Fibroblast of the conjunctiva (primary cell): ENCODE measurements at regions not wholly inside any gene's neighbourhood (a gene's known extent, or its start where the extent isn't known, plus 50 kb on each side); places are given as distances from the start of the nearest gene placed in this dataset.
"Not testable (repeated sequence)": the region's sequence is repeated elsewhere in the genome, so short reads cannot be mapped to it uniquely, and the experiment has no call there.

ENCODE experiments used
- DNase-seq: peaks from one replicate; pipeline ENCODE4 v3.0.0-alpha.2; 2010; ENCODE audit warnings: low read depth

GRCh38 chr4:12580787-12581186 is 903.4 kb downstream of the RAB28 start:
- DNase-seq, result no peak

- no peak for DNase-seq
Observed at GRCh38 chr4:12579172-12579571, 905.0 kb downstream of the RAB28 start.

GRCh38 chr4:12576409-12576808 is 907.7 kb downstream of the RAB28 start:
- DNase-seq, result no peak

GRCh38 chr4:12573716-12574115 is 910.4 kb downstream of the RAB28 start:
- no peak for DNase-seq

DNA sequence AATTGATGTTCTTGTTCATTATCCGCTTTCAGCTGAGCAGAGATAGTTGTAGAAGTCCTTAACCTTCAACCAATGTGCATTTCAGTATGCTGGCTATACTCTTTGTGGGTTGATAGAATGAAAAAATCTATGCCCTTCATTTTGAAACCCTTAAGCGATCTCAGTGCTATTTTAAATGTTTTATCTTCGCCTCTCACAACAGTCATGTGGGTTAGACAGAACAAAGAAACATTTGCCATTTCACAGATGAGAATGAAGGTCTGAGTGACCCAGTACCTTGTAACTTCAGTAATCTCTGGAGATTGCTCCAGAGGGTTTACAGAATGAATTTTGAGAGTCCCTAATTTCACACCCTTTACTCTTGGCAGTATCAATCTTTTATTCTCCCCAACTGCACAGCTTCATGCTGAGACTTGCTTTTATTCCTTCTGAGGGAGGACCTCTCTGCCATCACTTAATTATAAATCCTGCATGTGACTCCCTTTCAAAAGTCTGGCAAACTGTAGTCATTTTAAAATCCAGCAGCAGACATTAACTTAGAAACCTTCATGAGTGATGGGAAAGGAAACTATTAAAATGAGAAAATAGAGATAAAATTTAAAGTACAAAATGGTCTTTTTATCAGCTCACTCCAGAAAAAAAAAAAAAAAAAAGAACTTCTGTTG is 921.5 kb downstream of the RAB28 start:
- no peak for DNase-seq

DNA sequence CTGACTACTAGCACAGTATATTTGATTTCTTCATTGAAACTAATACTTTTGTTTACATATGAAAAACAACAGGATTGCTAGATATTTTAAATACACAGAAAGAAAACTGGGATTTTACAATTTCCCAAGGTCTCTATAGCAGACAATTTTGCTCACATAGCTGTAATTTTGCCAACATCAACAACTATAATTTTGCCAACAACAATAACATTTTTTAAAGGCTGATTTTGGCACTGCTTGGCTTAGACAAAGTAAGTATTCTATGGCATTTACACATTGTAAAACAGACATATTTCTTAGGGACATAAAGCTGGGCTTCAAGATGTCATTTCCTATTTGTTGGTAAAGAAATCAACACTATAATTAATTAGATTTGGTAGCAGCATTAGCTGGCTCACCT is 922.1 kb downstream of the RAB28 start:
- DNase-seq, result no peak

- no peak for DNase-seq
Observed at GRCh38 chr4:12555011-12555410, 929.1 kb downstream of the RAB28 start.

GRCh38 chr4:12548678-12549077 is 935.5 kb downstream of the RAB28 start:
- no peak for DNase-seq

- DNase-seq, result no peak
Observed at GRCh38 chr4:12545812-12546211, 938.3 kb downstream of the RAB28 start.

DNA sequence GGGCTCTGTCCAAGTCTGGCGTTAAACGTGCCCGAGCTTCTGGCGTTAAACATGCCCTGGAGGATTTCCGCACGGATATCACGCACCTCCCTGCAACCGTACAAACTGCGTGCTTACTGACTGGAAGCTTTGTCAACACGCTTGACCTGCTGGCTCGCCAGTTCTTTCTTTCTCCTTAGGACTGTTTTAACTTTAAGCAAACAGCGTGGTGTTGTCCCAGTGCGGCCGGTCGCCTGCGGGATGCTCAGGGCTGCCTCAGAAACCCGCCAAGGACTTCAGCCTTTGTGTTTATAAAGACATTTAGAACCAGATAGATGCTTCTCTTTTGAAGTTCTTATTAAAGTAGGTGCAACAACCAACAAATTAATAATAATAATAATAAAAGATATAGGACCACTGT is 946.0 kb downstream of the RAB28 start:
- DNase-seq, result no peak

DNA sequence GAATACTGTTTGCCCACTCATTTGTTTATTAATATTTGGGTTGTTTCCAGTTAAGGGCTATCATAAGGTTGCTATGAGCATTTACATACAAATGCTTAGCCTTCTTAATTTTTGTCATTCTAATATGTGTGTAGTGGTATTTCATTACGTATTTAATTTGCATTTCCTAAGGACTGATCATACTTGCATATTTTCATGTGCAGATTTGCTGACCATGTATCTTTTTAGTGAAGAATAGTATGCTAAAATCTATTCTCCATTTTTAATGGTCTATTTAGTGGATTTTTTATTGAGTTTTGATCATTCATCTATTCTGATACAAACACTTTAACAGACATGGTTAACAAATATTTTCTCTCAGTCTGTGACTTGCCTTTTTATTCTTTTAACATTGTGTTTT is 949.5 kb downstream of the RAB28 start:
- DNase-seq, result no peak

DNA sequence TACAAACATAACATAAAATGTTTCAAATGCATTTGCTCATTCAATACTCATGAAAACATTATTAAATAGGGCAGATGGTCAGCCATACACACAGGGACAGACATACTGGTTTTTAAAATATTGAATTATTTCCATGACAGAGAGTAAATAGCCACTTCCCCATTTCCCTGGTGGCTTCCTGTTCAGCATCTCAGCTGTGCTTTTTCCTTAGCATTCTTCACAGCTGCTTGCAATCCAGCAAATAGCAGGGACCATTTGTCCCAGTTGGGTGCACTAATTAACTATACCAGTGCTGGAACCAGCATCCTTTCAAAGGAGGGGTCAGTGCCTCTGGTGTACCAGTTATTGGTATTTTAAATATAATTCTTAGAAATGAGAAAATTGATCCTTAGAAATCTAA is 964.7 kb downstream of the RAB28 start:
- no peak for DNase-seq

- no peak for DNase-seq
Observed at GRCh38 chr4:12507868-12508481, 976.2 kb downstream of the RAB28 start.

DNA sequence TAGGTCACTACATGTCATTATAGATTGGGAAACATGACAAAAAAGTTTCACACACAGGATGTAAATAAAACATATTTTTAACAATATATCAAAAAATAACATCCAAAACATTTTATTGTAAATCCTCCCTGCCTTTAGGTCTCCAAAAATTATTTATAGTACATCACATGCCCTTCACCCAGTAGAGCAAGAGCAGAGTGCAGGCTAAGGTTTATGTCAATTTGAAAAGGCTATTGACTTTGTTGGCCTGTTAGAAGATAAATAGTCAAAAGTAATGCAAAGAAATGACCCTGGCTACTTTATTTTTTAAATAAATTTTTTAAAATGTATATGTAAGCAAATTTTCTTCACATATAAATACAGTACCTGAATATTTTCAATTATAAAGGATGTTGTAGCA is 983.7 kb downstream of the RAB28 start:
- DNase-seq, result no peak

DNA sequence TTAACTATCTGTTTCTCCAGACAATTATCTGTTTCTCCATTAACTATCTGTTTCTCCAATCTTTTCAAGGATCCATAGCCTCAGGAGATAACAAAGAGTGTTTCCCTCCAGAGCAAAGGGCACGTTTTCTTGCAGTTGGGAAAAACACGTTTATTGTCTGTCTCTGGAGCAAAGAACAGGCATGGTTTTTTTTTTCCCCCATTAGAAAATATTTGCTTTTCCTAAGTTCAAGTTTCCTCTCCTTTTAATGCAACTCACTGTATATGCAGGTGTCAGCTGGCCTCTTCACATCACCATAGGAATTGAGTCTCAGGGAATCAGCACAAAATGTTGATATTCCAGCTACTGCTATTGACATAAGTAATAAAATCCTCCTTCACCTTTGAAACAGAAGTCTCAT is 984.4 kb downstream of the RAB28 start:
- no peak for DNase-seq

GRCh38 chr4:12495211-12495610 is 988.9 kb downstream of the RAB28 start:
- no peak for DNase-seq

DNA sequence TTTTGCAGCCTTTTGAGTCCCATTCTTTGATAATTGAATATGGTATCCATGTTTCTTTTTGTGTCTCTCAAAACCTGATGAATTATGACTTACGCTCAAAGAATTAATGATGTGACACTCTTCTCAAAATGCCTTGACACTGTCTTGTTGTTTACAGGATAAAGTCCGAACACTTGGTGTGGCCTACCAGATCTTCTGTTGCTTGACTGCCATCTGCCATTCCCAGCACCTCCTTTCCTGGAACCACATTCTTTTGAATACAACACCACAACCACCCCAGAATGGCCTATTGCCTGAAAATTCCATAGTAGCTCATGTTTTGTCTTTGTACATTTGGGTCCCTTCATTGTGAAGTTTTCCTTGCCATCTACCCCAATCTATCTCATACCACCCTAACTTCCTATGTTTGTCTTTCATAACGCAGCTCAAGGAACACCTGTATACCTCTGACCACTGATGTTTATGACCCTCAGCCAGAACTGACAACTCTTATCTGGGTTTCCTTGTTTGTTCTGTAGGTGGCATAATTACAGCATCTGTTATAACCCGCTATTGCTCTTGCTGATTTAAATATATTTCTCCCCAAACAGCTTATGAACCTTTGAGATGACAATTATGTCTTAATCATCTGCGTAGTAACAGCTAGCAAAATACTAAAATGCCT is 991.3 kb downstream of the RAB28 start:
- no peak for DNase-seq

- no peak for DNase-seq
Observed at GRCh38 chr4:12488672-12489071, 995.5 kb downstream of the RAB28 start.

- DNase-seq, result no peak
Observed at GRCh38 chr4:12487000-12487399, 997.1 kb downstream of the RAB28 start.

GRCh38 chr4:12472087-12472486 is 1012.1 kb downstream of the RAB28 start:
- DNase-seq, result no peak

GRCh38 chr4:12471193-12471592 is 1012.9 kb downstream of the RAB28 start:
- no peak for DNase-seq

- DNase-seq, result not testable (repeated sequence)
Observed at GRCh38 chr4:12461576-12461975, 1022.6 kb downstream of the RAB28 start.

GRCh38 chr4:12459126-12459525 is 1025.0 kb downstream of the RAB28 start:
- DNase-seq, result no peak

- no peak for DNase-seq
Observed at GRCh38 chr4:12458621-12459020, 1025.5 kb downstream of the RAB28 start.
